ENCODE measurements at regions not wholly inside any gene's neighbourhood (a gene's known extent, or its start where the extent isn't known, plus 50 kb on each side); places are given as distances from the start of the nearest gene placed in this dataset.

DNA sequence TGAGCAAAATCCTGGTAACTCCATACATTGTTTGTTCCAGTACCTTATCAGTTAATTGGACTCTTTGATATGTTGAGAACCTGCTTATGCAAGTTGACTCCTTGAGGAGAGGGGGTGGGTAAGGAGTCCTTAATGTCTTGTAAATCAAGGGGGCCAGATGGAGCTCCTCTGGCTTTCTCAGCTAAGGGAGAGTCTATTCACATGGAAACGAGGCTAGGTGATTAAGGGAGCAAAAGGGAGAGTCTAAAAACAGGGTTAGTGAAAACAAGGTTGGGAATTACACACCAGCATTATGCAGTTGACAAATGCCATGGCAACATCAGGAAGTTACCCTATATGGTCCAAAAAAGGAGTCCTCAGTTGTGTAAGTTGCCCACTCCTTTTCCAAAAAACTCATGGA lies 372.8 kb upstream of the HSFY2 start:
- no peaks in the 10 kb centered on the region for H3K36me3 ChIP-seq
- no peaks in the 10 kb centered on the region for H3K9me3 ChIP-seq
- no CpG with 5 or more reads among the region's 1 CpG for WGBS
- H3K27ac ChIP-seq = no peak overlapping the region
- DNase-seq (ENCODE audit: low spot score in 2 of 2) = no peak
- TF ChIP-seq, protein P1, sequence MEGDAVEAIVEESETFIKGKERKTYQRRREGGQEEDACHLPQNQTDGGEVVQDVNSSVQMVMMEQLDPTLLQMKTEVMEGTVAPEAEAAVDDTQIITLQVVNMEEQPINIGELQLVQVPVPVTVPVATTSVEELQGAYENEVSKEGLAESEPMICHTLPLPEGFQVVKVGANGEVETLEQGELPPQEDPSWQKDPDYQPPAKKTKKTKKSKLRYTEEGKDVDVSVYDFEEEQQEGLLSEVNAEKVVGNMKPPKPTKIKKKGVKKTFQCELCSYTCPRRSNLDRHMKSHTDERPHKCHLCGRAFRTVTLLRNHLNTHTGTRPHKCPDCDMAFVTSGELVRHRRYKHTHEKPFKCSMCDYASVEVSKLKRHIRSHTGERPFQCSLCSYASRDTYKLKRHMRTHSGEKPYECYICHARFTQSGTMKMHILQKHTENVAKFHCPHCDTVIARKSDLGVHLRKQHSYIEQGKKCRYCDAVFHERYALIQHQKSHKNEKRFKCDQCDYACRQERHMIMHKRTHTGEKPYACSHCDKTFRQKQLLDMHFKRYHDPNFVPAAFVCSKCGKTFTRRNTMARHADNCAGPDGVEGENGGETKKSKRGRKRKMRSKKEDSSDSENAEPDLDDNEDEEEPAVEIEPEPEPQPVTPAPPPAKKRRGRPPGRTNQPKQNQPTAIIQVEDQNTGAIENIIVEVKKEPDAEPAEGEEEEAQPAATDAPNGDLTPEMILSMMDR (IDR thresholded peaks at IDR 0.05) = no peak
- no peak for TF ChIP-seq POLR2AphosphoS5 (IDR thresholded peaks at IDR 0.05)
- no peak for TF ChIP-seq POLR2A (IDR thresholded peaks at IDR 0.05)
- no peak for TF ChIP-seq EP300 (IDR thresholded peaks at IDR 0.05)
- H3K27me3 ChIP-seq = no peaks in the 10 kb centered on the region
- no peaks in the 10 kb centered on the region for H3K4me1 ChIP-seq
- no peak overlapping the region for H3K4me3 ChIP-seq

DNA sequence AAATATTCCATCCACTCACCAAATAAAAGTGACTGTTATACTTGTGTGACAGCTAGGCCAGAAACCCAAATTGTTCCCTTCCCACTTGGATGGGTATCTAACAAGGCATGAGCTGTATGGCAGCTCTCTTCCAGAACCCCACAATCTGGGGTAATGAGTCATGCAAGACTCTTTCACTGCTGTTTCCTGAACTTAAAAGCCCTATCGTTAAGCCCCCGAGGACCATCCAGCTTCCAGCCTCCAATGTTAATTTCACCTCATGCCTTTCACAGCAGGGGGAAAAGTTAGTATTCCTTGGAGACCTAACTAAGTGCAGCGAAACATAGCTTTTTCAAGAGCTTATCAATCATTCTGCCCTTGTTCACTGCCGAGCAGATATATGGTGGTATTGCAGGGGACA lies 368.6 kb upstream of the HSFY2 start:
- DNase-seq (ENCODE audit: low spot score in 2 of 2) = no peak
- no peaks in the 10 kb centered on the region for H3K9me3 ChIP-seq
- H3K36me3 ChIP-seq = no peaks in the 10 kb centered on the region
- H3K4me3 ChIP-seq = no peak overlapping the region
- no peaks in the 10 kb centered on the region for H3K27me3 ChIP-seq
- WGBS = no CpG with 5 or more reads among the region's 4 CpGs
- no peak overlapping the region for H3K27ac ChIP-seq
- H3K4me1 ChIP-seq = no peaks in the 10 kb centered on the region
- no peak for TF ChIP-seq POLR2AphosphoS5 (IDR thresholded peaks at IDR 0.05)
- no peak for TF ChIP-seq POLR2A (IDR thresholded peaks at IDR 0.05)
- TF ChIP-seq, protein P1 (IDR thresholded peaks at IDR 0.05) = no peak
- no peak for TF ChIP-seq EP300 (IDR thresholded peaks at IDR 0.05)

DNA sequence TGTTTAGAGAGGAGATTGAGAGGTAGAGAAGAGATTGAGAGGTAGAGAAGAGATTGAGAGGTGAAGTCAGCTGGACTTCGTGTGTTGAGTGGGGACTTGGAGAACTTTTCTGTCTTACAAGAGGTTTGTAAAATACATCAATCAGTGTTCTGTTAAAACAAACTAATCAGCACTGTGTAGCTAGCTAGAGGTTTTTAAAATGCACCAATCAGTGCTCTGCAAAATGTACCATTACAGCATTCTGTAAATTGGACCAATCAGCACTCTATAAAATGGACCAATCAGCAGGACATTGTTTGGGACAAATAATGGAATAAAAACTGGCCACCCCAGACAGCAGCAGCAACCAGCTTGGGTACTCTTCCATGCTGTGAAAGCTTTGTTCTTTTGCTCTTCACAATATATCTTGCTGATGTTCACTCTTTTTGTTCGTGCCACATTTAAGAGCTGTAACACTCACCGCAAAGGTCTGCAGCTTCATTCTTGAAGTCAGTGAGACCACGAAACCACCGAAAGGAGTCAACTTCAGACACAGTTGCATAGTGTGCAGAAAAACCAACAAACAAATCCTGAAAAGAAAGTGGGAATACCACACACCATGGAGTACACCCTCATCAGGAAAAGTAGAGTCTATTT lies 366.9 kb upstream of the HSFY2 start:
- Histone ChIP-seq H3K27ac (no peak overlapping the region), H3K27me3 (no peaks in the 10 kb centered on the region), H3K4me3 (no peak overlapping the region), H3K4me1 (no peaks in the 10 kb centered on the region), H3K36me3 (no peaks in the 10 kb centered on the region), H3K9me3 (no peaks in the 10 kb centered on the region)
- TF ChIP-seq EP300 (IDR thresholded peaks at IDR 0.05) (no peak), POLR2A (IDR thresholded peaks at IDR 0.05) (no peak), POLR2AphosphoS5 (IDR thresholded peaks at IDR 0.05) (no peak)
- TF ChIP-seq, protein P1 (IDR thresholded peaks at IDR 0.05) = no peak
- no CpG with 5 or more reads among the region's 5 CpGs for WGBS
- no peak for DNase-seq (ENCODE audit: low spot score in 2 of 2)

DNA sequence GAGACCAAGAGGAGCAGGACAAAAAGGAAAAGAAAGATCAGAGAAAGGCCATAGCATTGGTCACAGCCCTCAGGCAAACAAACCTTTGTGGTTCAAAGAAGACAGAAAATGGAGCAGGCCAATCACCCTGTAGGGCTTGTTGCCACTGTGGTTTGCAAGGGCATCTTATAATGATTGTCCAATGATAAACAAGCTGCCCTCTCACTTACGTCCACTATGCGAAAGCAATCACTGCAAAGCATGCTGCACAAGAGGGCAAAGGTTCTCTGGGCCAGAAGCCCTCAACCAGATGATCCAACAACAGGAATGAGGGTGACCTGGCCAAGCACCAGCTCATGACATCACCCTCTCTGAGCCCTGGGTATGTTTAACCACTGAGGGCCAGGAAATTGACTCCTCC lies 360.9 kb upstream of the HSFY2 start:
- TF ChIP-seq, protein P1 (IDR thresholded peaks at IDR 0.05) = no peak
- no peak for TF ChIP-seq POLR2A (IDR thresholded peaks at IDR 0.05)
- no peak for TF ChIP-seq EP300 (IDR thresholded peaks at IDR 0.05)
- TF ChIP-seq POLR2AphosphoS5 (IDR thresholded peaks at IDR 0.05) = no peak
- no peak overlapping the region for H3K27ac ChIP-seq
- H3K4me1 ChIP-seq = no peaks in the 10 kb centered on the region
- H3K27me3 ChIP-seq = no peaks in the 10 kb centered on the region
- DNase-seq (ENCODE audit: low spot score in 2 of 2) = no peak
- H3K9me3 ChIP-seq = no peaks in the 10 kb centered on the region
- H3K4me3 ChIP-seq = no peak overlapping the region
- H3K36me3 ChIP-seq = no peaks in the 10 kb centered on the region
- WGBS = no CpG with 5 or more reads among the region's 2 CpGs

DNA sequence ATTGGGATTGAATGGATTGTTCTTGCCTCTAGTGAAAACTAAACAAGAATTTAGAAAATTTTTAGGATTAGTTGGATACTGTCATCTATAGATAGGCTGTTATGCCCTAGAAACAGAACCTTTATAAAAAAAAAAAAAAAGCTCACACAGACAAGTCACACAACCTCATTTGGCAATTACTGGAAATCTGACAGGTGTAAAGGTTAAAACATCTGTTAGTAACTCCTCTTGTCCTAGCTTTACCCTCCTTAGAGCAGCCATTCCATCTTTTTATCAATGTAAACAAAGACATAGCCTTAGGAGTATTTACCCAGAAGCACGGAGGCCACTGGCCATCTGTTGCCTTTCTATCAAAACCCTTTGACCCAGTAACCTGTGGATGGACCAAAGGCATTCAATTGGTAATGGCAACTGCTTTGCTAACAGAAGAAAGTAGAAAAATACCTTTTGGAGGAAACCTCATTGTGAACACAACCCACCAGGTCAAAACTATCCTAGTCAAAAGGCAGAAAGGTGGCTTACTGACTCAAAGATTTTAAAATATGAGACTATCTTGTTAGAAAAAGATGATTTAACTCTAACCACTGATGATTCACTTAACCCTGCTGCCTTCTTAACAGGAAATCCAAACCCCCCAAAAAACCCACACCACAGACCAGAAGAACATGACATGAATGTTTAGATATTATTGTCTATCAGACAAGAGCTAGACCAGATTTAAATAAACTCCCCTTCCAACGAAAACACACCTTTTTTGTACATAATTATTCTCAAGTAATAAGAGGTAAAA lies 357.2 kb upstream of the HSFY2 start:
- H3K4me3 ChIP-seq = no peak overlapping the region
- H3K36me3 ChIP-seq = no peaks in the 10 kb centered on the region
- no peaks in the 10 kb centered on the region for H3K27me3 ChIP-seq
- H3K9me3 ChIP-seq = no peaks in the 10 kb centered on the region
- H3K27ac ChIP-seq = no peak overlapping the region
- no peak for DNase-seq (ENCODE audit: low spot score in 2 of 2)
- no CpG with 5 or more reads among the region's 2 CpGs for whole genome bisulfite sequencing
- H3K4me1 ChIP-seq = no peaks in the 10 kb centered on the region
- TF ChIP-seq POLR2AphosphoS5 (IDR thresholded peaks at IDR 0.05) (no peak), EP300 (IDR thresholded peaks at IDR 0.05) (no peak), POLR2A (IDR thresholded peaks at IDR 0.05) (no peak)
- TF ChIP-seq, protein P1 (IDR thresholded peaks at IDR 0.05) = no peak
